HCT116 (cell line): ENCODE measurements at regions not wholly inside any gene's neighbourhood (a gene's known extent, or its start where the extent isn't known, plus 50 kb on each side); places are given as distances from the start of the nearest gene placed in this dataset.
"Not testable (repeated sequence)": the region's sequence is repeated elsewhere in the genome, so short reads cannot be mapped to it uniquely, and the experiment has no call there.

Source experiments
- ATAC-seq: fragments of 200-7000 bp; cut with Tn5 transposase; 2 replicates; pipeline ENCODE4 v1.9.1; 2020; ENCODE audit warnings: mild to moderate bottlenecking, moderate library complexity
- BruUV-seq: library from RNA; stranded (reverse); fragments of 400-500 nt; replicated peaks from 2 replicates; lab custom pipeline; 2021; lab: Mats Ljungman, UMichigan
- CTCF ChIA-PET: fragments of 300-600 bp; sonication (Branson Sonifier 250); formaldehyde crosslinking; loops from one replicate; lab custom pipeline; 2021; ENCODE audit warnings: antibody characterized with exemption; lab: Charles Lee
- POLR2A ChIA-PET: fragments of 300-600, 350-600 bp; sonication (Branson Sonifier 250); formaldehyde crosslinking; loops from one replicate; lab custom pipeline; 2021; ENCODE audit warnings: antibody characterized with exemption; lab: Charles Lee
- RAD21 ChIA-PET, 2 experiments: fragments of 300-600 bp; sonication (Branson Sonifier 250); formaldehyde crosslinking; loops; one replicate each; lab custom pipeline; 2023; ENCODE audit warnings: low total read pairs in 2 of 2; ENCODE audit not compliant: uncharacterized antibody in 2 of 2, unreplicated experiment in 2 of 2, low non-redundant PET in 1 of 2; lab: Charles Lee
- DNase-seq: peaks from one replicate; pipeline ENCODE4 v3.0.0-alpha.2; 2010; ENCODE audit warnings: low read depth, low spot score
- H2AFZ ChIP-seq: fragments of 200-600 bp; shearing (Covaris generic), sonication (generic); 2 replicates; pipeline ENCODE4 v1.6.1; 2017; ENCODE audit warnings: low read depth, mixed run types, mixed read lengths, antibody characterized with exemption, low read length; ENCODE audit not compliant: poor library complexity, severe bottlenecking
- H3K27ac ChIP-seq: 2 replicates; pipeline ENCODE4 v1.5.1; 2012; ENCODE audit warnings: low read depth, low read length
- H3K27me3 ChIP-seq: fragments of 200-600 bp; sonication (generic); 2 replicates; pipeline ENCODE4 v1.6.1; 2016; ENCODE audit warnings: mixed run types, low read length, mixed read lengths; ENCODE audit not compliant: insufficient read depth
- H3K36me3 ChIP-seq, 2 experiments: fragments of 200-500 bp in 1 of 2; fragments of 200-600 bp in 1 of 2; sonication (Bioruptor generic) in 1 of 2; sonication (generic) in 1 of 2; 2 replicates each; pipeline versions ENCODE4 v1.5.1 to v1.6.1; 2014 to 2016; ENCODE audit warnings: low read length in 2 of 2, inconsistent platforms in 1 of 2, mixed read lengths in 1 of 2, mixed run types in 1 of 2; ENCODE audit not compliant: insufficient read depth in 2 of 2, control insufficient read depth in 1 of 2
- H3K4me1 ChIP-seq, 2 experiments: fragments of 200-600 bp in 1 of 2; sonication (generic) in 1 of 2; 2 replicates each; pipeline versions ENCODE4 v1.5.1 to v1.6.1; 2012 to 2017; ENCODE audit warnings: low read length in 2 of 2, inconsistent platforms in 1 of 2, mild to moderate bottlenecking in 1 of 2, mixed read lengths in 1 of 2, mixed run types in 1 of 2, moderate library complexity in 1 of 2; ENCODE audit not compliant: insufficient read depth in 2 of 2, control insufficient read depth in 1 of 2
- H3K4me2 ChIP-seq: fragments of 200-600 bp; sonication (generic); 2 replicates; pipeline ENCODE4 v1.6.1; 2017; ENCODE audit warnings: mixed run types, low read length, mixed read lengths
- H3K4me3 ChIP-seq, 2 experiments: fragments of 200-600 bp in 1 of 2; sonication (generic) in 1 of 2; replicated peaks in 1 of 2; 2 replicates each; pipeline ENCODE4 v1.5.1; 2011 to 2016; ENCODE audit warnings: low read length in 2 of 2, control low read depth in 1 of 2, low read depth in 1 of 2, mild to moderate bottlenecking in 1 of 2, mixed read lengths in 1 of 2, mixed run types in 1 of 2
- H3K79me2 ChIP-seq: fragments of 200-600 bp; sonication (generic); 2 replicates; pipeline ENCODE4 v1.6.1; 2017; ENCODE audit warnings: mild to moderate bottlenecking, mixed run types, low read length, moderate library complexity, mixed read lengths; ENCODE audit not compliant: insufficient read depth
- H3K9ac ChIP-seq: fragments of 200-600 bp; sonication (generic); 2 replicates; pipeline ENCODE4 v1.6.1; 2016; ENCODE audit warnings: low read length, mixed read lengths
- H3K9me2 ChIP-seq: fragments of 200-600 bp; sonication (generic), shearing (Covaris generic); 2 replicates; pipeline ENCODE4 v1.6.1; 2017; ENCODE audit warnings: mixed run types, mild to moderate bottlenecking, moderate library complexity; ENCODE audit not compliant: insufficient read depth
- H3K9me3 ChIP-seq, 2 experiments: fragments of 200-500 bp in 1 of 2; fragments of 200-600 bp in 1 of 2; sonication (Bioruptor generic) in 1 of 2; sonication (generic) in 1 of 2; 2 replicates each; pipeline ENCODE4 v1.6.1; 2014 to 2017; ENCODE audit warnings: low read length in 2 of 2, mixed read lengths in 2 of 2, inconsistent platforms in 1 of 2, low read depth in 1 of 2, mild to moderate bottlenecking in 1 of 2, mixed run types in 1 of 2, moderate library complexity in 1 of 2; ENCODE audit not compliant: control insufficient read depth in 1 of 2, insufficient read depth in 1 of 2
- H4K20me1 ChIP-seq: fragments of 200-600 bp; sonication (generic), shearing (Covaris generic); 2 replicates; pipeline ENCODE4 v1.6.1; 2017; ENCODE audit warnings: mixed run types, mild to moderate bottlenecking, moderate library complexity; ENCODE audit not compliant: insufficient read depth
- CBX3 ChIP-seq: IDR thresholded peaks from 2 replicates; pipeline ENCODE4 v1.6.1; 2012; ENCODE audit warnings: low read depth
- ELF1 ChIP-seq: IDR thresholded peaks from 2 replicates; pipeline ENCODE4 v1.6.1; 2012; ENCODE audit warnings: low read depth, borderline replicate concordance
- EZH2 ChIP-seq: fragments of 200-600 bp; sonication (generic); IDR thresholded peaks from 2 replicates; pipeline ENCODE4 v1.6.1; 2017; ENCODE audit warnings: antibody characterized with exemption, mixed run types
- EZH2phosphoT487 ChIP-seq: fragments of 200-600 bp; IDR thresholded peaks from 2 replicates; pipeline ENCODE4 v1.6.1; 2018; ENCODE audit warnings: antibody characterized with exemption, borderline replicate concordance
- POLR2A ChIP-seq: IDR thresholded peaks from 2 replicates; pipeline ENCODE4 v1.7.0; 2011; ENCODE audit warnings: borderline replicate concordance; ENCODE audit not compliant: insufficient read depth, insufficient read length; ENCODE audit errors: extremely low read depth
- POLR2AphosphoS5 ChIP-seq: IDR thresholded peaks from 2 replicates; pipeline ENCODE4 v1.6.1; 2011; ENCODE audit warnings: mild to moderate bottlenecking, low read depth, low read length, moderate library complexity
- SIN3A ChIP-seq: IDR thresholded peaks from 2 replicates; pipeline ENCODE4 v1.6.1; 2012; ENCODE audit warnings: low read depth
- SP1 ChIP-seq: IDR thresholded peaks from 2 replicates; pipeline ENCODE4 v1.6.1; 2012; ENCODE audit warnings: low read depth
- YY1 ChIP-seq: IDR thresholded peaks from 2 replicates; pipeline ENCODE4 v1.6.1; 2011; ENCODE audit warnings: low read length, low read depth, moderate library complexity, mild to moderate bottlenecking; ENCODE audit not compliant: insufficient replicate concordance; ENCODE audit errors: extremely low read depth
- ZFX ChIP-seq: fragments of 450-650 bp; IDR thresholded peaks from 2 replicates; pipeline ENCODE4 v1.6.1; 2017
- ZNF274 ChIP-seq: fragments of 200-500 bp; sonication (Bioruptor generic); IDR thresholded peaks from 2 replicates; pipeline ENCODE4 v1.6.1; 2014; ENCODE audit warnings: mild to moderate bottlenecking, low read depth, low read length, inconsistent platforms
- intact Hi-C: fragments of 100-400 bp; cut with micrococcal nuclease; formaldehyde crosslinking; loops from 2 replicates; pipeline ENCODE4 v1.10.0; 2022
- TF ChIP-seq, protein P1 (sequence below), 3 experiments: fragments of 200-600 bp in 1 of 3; sonication (generic) in 1 of 3; IDR thresholded peaks in 2 of 3; conservative IDR thresholded peaks in 1 of 3; 2 replicates each; pipeline ENCODE4 v1.5.1; 2012 to 2017; ENCODE audit warnings: low read depth in 2 of 3, low read length in 2 of 3, antibody characterized with exemption in 1 of 3, borderline replicate concordance in 1 of 3, control low read depth in 1 of 3, mild to moderate bottlenecking in 1 of 3, mixed read lengths in 1 of 3, mixed run types in 1 of 3, moderate library complexity in 1 of 3; ENCODE audit not compliant: insufficient read depth in 1 of 3
- TF ChIP-seq, protein P2 (sequence below): IDR thresholded peaks from 2 replicates; pipeline ENCODE4 v1.6.1; 2012; ENCODE audit warnings: low read depth
- TF ChIP-seq, protein P3 (sequence below): IDR thresholded peaks from 2 replicates; pipeline ENCODE4 v1.6.1; 2012

DNA sequence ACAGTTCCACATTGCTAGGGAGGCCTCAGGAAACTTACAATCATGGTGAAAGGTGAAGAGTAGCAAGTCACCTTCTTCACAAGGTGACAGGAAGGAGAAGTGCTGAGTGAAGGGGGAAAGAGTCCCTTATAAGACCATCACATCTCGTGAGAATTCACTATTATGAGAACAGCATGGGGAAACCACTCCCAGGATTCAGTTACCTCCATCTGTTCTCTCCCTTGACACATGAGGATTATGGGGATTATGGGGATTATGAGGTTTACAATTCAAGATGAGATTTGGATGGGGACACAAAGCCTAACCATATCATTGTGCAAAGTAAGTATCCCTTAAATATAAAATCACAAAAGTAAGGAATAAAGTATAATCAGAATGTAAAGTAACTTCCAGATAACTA is 375.9 kb upstream of the NAALADL2 start:
- no peak for DNase-seq
- ATAC-seq, result no peak
- Histone ChIP-seq H3K9me2 (no peaks in the 10 kb centered on the region; the same call in 1 of the 2 replicates), H4K20me1 (no peaks in the 10 kb centered on the region), H3K36me3 (no peaks in the 10 kb centered on the region), H3K9me3 (no peaks in the 10 kb centered on the region), H3K4me3 (no peak overlapping the region), H3K79me2 (no peaks in the 10 kb centered on the region; the same call in 1 of the 2 replicates), H3K4me2 (no peak overlapping the region), H3K9ac (no peak overlapping the region), H3K4me1 (no peaks in the 10 kb centered on the region), H2AFZ (no peak overlapping the region), H3K27ac (no peak overlapping the region), H3K27me3 (no peaks in the 10 kb centered on the region)
- ChIA-PET POLR2A (no interaction called here), RAD21 (no interaction called here), CTCF (no interaction called here)
- intact Hi-C loops, result no loop called here
- no TSS peak for BruUV-seq
- TF ChIP-seq POLR2A (no peak), CBX3 (no peak), EZH2 (no peak), ELF1 (no peak), POLR2AphosphoS5 (no peak), ZNF274 (no peak), EZH2phosphoT487 (no peak), SIN3A (no peak), SP1 (no peak), ZFX (no peak), YY1 (no peak)
- TF ChIP-seq, protein P1, sequence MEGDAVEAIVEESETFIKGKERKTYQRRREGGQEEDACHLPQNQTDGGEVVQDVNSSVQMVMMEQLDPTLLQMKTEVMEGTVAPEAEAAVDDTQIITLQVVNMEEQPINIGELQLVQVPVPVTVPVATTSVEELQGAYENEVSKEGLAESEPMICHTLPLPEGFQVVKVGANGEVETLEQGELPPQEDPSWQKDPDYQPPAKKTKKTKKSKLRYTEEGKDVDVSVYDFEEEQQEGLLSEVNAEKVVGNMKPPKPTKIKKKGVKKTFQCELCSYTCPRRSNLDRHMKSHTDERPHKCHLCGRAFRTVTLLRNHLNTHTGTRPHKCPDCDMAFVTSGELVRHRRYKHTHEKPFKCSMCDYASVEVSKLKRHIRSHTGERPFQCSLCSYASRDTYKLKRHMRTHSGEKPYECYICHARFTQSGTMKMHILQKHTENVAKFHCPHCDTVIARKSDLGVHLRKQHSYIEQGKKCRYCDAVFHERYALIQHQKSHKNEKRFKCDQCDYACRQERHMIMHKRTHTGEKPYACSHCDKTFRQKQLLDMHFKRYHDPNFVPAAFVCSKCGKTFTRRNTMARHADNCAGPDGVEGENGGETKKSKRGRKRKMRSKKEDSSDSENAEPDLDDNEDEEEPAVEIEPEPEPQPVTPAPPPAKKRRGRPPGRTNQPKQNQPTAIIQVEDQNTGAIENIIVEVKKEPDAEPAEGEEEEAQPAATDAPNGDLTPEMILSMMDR (IDR thresholded peaks at IDR 0.05 in 2 of 3, conservative IDR thresholded peaks at IDR 0.05 in 1 of 3; ENCODE audit: borderline replicate concordance in 1 of 3, insufficient read depth in 1 of 3, low read depth in 2 of 3, low read length in 2 of 3), result no peak
- TF ChIP-seq, protein P2, sequence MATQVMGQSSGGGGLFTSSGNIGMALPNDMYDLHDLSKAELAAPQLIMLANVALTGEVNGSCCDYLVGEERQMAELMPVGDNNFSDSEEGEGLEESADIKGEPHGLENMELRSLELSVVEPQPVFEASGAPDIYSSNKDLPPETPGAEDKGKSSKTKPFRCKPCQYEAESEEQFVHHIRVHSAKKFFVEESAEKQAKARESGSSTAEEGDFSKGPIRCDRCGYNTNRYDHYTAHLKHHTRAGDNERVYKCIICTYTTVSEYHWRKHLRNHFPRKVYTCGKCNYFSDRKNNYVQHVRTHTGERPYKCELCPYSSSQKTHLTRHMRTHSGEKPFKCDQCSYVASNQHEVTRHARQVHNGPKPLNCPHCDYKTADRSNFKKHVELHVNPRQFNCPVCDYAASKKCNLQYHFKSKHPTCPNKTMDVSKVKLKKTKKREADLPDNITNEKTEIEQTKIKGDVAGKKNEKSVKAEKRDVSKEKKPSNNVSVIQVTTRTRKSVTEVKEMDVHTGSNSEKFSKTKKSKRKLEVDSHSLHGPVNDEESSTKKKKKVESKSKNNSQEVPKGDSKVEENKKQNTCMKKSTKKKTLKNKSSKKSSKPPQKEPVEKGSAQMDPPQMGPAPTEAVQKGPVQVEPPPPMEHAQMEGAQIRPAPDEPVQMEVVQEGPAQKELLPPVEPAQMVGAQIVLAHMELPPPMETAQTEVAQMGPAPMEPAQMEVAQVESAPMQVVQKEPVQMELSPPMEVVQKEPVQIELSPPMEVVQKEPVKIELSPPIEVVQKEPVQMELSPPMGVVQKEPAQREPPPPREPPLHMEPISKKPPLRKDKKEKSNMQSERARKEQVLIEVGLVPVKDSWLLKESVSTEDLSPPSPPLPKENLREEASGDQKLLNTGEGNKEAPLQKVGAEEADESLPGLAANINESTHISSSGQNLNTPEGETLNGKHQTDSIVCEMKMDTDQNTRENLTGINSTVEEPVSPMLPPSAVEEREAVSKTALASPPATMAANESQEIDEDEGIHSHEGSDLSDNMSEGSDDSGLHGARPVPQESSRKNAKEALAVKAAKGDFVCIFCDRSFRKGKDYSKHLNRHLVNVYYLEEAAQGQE, result no peak
- TF ChIP-seq, protein P3, sequence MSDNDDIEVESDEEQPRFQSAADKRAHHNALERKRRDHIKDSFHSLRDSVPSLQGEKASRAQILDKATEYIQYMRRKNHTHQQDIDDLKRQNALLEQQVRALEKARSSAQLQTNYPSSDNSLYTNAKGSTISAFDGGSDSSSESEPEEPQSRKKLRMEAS, result no peak

DNA sequence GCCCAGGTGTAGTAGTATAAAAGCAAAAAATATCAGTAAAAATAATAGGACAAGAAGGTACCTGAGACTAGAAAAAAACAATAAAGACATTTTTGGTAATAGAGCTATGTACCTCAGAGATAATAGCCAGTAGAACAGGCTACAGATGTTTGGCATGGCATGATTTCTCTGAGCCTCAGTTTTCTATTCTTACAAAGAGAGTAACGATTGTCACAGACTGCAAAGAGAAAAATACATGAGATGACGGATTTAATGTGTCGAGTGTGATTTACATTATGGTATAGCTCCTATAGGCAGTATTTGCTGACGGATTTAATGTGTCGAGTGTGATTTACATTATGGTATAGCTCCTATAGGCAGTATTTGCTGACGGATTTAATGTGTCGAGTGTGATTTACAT is 375.3 kb upstream of the NAALADL2 start:
- intact Hi-C loops, H3K36me3 ChIP-seq, H3K4me2 ChIP-seq, H3K9ac ChIP-seq, H3K27me3 ChIP-seq, CTCF ChIA-PET, BruUV-seq, H3K9me3 ChIP-seq, H3K27ac ChIP-seq, H2AFZ ChIP-seq, POLR2A ChIA-PET, DNase-seq, H3K4me3 ChIP-seq, H4K20me1 ChIP-seq, H3K79me2 ChIP-seq, RAD21 ChIA-PET, ATAC-seq, H3K9me2 ChIP-seq, H3K4me1 ChIP-seq: not testable (repeated sequence)
